ELF-1 (cell line): ENCODE measurements at regions not wholly inside any gene's neighbourhood (a gene's known extent, or its start where the extent isn't known, plus 50 kb on each side); places are given as distances from the start of the nearest gene placed in this dataset.
"Not testable (repeated sequence)": the region's sequence is repeated elsewhere in the genome, so short reads cannot be mapped to it uniquely, and the experiment has no call there.

ENCODE experiments used
- DNase-seq: peaks from one replicate; pipeline ENCODE4 v3.0.0-alpha.2; 2016; ENCODE audit warnings: low read depth, low spot score

DNA sequence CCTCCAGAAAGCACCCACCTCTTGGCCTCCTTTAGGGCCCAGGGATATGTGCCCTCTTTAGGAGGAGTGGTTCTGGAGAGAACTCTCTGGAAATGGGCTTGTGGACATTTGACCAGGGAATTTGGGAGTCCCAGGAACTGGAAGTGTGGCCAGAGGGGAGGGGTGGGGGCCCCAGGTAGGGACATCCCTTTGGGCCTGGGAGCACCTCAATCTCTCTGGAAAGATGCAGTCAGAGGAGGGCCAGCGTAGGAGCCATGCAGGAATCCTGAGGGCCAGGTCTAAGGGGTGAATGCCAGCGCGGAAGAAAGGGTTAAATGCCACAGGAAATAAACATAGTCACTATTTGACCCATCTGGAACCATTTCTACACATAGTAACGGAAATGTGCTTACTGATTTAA lies 50.3 kb upstream of the ITGA11 start:
- DNase-seq: no peak

DNA sequence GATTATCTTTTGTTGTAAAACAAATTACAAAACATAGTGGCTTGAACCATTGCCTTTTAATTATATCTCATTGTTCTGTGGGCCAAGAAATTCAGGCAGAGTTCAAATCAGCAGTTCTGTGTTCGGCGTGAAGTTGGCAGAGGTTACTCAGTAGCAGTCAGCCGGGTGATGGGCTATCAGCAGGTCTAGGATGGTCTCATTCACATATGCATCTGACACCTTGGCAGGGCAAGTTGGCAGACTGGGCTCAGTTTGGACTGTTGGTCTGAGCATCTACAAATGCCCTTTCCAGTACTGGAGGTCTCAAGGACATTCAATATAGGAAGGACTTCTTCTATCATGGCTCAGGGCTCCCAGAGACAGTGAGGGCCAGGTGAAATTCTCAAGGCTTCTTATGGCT lies 51.2 kb upstream of the ITGA11 start:
- DNase-seq: no peak

DNA sequence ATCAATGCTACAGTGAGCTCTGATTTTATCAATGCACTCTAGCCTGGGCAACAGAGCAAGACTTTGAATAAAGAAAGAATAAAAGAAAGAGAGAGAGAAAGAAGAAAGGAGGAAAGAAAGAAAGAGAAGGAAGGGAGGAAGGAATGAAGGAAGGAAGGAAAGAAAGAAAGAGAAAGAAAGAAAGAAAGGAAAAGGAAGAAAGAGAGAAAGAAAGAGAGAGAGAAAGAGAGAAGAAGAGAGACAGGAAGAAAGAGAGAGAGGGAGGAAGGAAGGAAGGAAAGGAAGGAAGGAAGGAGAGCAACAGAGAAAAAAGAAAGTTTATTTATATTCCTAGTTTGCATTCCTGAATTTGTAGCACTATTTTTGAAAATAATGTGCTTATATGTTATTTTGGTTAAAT lies 52.3 kb upstream of the ITGA11 start:
- DNase-seq: no peak

- DNase-seq: no peak
These were observed 52.9 kb upstream of the ITGA11 start for GRCh38 chr15:68484696-68485400.

GRCh38 chr15:68485721-68486360 lies 53.9 kb upstream of the ITGA11 start:
- DNase-seq: no peak

DNA sequence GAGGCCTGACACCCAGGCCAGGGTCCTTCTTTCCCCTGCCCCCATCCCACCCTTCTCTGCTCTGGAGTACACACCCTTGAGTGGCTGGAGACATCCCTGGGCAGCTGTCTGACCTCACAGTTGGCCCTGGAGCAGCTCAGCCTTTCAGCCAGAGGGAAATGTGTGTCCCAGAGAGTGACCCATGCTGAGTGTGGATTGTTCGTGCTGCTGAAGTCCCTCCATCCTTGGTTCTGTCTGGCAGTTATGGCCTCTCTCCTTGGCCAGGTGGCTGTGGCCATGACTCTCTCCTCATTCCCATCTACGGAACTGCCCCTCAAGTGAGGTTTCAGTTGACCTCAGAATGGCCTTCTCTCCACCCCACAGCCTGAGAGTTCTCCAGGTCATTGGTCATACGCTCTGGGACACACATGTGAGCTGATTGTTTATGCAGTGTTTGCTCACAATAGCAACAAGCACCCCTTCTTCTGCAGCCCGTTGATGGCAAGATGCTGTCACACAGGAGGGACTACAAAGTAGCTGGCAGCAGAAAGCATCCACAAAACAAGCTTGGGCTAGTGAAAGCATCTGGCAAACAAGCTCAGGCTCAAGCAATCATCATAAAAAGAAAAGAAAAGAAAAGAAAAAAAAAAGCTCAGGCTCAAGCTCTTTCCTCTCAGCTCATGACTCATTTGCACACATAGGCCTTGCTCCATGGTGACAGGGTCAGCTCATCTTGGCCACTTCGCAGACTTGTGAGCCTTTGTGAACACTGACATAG lies 55.3 kb upstream of the ITGA11 start:
- no peak for DNase-seq

DNA sequence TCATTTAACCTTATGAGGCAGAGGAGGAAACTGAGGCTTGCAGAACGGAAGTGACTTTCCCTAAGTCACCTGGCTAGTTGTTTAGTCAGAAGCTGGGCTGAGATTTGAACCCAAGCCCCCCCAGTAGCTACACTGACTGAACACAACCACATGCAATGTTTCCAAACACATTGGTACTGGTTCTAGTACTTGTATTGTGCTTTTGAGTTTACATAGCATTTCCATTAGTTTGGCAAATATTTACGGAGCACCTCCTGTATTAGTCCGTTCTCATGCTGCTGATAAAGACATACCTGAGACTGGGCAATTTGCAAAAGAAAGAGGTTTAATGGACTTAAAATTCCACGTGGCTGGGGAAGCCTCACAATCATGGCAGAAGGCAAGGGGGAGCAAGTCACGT lies 56.3 kb upstream of the ITGA11 start:
- no peak for DNase-seq

DNA sequence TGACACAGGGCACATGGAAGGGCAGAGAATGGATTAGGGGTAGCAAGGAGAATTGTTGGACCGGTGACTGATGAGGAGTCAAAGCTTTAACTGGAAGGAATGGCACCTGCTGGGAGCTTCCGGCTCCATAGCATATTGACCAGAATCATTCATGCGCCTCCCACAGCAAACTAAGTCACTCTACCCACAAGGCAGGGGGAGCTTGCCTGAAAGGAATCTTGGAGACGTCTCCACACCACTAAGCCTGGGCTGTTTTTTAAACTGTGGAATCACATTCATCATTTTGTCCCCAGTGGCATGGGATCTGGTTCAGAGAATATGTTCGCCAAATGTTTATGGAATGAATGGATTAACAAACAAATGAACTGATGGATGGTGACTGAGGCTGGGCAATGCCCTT lies 57.0 kb upstream of the ITGA11 start:
- DNase-seq: no peak

DNA sequence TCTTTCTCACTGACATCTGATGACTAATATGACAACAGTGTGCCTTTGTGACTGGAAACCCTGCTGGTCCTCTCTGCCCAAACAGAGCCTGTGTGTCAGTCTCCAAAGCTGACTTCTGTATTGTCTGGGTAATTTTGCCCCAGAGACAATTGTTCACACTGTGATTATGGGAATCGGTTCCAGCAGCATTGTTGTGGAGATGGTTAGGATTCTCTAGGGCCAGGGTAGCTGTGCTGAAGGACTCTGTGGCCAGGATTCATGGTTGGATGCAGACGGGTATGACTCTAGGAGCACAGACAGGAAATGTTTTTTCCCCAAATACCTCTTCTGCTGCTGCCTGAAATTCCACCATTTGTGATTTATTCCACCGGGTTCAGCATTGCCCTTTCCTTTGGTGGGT lies 57.5 kb upstream of the ITGA11 start:
- DNase-seq: no peak

DNA sequence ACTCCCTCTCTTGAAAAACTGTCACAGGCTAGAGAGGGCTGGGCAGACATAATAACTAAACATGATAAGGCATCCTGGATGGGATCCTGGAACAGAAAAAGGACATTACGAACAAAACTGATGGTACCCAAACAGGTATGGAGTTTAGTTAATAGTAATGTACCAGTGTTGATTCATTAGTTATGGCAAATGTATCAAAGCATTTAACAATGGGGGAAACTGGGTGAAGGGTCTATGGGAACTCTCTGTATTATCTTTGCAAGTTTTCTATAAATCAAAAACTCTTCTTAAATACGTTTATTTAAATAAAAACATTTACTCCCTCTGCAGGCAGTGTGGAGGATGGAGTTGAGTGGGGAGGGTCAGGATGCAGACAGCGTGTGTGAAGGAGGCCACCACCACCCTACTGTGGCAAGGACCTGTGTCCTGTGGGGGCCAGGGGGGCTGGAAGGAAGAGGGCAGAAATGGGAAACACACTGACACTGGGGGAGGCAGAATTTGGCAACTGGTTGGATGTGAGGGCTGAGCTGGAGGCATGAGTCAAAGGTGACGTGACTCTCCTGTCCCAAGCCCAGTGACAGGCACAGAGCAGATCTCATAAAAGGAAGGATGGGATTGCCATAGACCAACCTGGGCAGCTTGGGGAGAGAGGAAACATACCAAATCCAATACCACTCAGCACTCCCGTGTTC lies 59.6 kb upstream of the ITGA11 start:
- DNase-seq: no peak

DNA sequence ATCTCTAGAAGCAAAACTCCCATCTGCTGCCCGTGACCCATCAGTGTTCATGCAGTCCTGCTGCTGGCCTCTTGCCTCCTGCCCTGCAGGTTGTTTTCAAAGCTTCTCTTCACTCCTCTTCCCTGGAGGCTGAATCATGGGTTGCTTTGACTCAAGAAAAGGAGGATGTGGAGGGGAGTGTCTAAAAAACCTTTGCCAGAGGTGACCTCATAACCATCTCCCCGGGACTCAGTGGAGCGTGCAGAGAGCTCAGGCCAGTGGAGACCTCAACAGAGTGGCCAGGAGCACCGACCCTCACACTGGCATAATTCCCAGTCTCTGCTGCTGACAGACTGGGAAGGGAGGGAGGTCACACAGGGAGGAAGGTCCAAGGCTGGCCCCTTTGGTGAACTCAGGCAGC lies 60.9 kb upstream of the ITGA11 start:
- DNase-seq: no peak

DNA sequence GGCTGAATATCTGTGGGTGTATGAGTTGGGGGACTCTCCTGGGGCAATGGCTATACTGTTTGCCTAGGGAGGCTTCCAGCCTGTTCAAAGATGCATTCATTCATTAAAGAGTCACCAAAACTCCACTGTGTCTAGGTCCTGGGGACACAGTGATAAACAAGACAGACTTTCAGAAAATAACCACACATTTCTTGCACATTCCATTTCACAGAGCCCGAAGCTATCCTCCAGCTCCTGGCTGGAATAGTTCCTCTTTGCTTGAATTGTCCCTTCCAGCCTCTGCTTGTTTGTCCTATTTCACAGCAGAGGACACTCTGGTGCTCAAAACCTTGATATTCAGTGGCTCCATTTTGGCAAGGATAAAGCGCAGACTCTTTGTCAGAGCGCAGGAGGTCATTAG lies 61.7 kb upstream of the ITGA11 start:
- DNase-seq: no peak

- DNase-seq: no peak
These were observed 62.7 kb upstream of the ITGA11 start for GRCh38 chr15:68494573-68495110.

- DNase-seq: no peak
These were observed 63.4 kb upstream of the ITGA11 start for GRCh38 chr15:68495221-68495950.

GRCh38 chr15:68495981-68496705 lies 64.2 kb upstream of the ITGA11 start:
- DNase-seq: no peak

DNA sequence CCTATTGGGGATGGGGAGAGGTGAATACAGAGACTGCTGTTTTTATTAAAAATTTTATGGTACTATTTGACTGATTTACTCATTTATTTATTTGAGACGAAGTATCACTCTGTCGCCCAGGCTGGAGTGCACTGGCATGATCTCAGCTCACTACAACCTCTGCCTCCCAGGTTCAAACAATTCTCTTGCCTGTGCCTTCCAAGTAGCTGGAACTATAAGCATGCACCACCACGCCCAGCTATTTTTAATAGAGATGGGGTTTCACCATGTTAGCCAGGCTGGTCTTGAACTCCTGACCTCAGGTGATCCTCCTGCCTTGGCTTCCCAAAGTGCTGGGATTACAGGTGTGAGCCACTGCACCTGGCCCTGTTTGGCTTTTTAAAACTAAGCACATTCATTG lies 64.8 kb upstream of the ITGA11 start:
- not testable (repeated sequence) for DNase-seq

- DNase-seq: no peak
These were observed 65.4 kb upstream of the ITGA11 start for GRCh38 chr15:68497206-68497910.

DNA sequence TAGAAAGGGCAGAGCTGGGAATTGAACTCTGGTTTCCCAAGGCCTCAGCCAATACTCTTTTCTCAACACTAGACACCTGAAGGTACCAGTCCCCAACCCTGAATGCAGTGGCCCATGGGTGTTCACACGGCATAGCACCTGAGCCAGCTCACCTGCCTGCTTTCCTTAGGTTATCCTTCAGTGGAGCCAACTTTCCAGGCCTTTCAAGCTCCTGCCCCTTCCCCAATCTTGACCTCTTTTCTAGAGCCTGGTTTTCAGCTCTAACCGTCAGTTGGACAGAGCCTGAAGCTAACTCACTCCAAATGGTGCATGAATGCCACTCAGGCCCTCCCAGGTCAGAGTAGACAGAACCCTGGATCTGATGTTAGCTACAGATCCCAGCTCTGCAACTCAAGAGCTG lies 66.1 kb upstream of the ITGA11 start:
- DNase-seq: no peak

DNA sequence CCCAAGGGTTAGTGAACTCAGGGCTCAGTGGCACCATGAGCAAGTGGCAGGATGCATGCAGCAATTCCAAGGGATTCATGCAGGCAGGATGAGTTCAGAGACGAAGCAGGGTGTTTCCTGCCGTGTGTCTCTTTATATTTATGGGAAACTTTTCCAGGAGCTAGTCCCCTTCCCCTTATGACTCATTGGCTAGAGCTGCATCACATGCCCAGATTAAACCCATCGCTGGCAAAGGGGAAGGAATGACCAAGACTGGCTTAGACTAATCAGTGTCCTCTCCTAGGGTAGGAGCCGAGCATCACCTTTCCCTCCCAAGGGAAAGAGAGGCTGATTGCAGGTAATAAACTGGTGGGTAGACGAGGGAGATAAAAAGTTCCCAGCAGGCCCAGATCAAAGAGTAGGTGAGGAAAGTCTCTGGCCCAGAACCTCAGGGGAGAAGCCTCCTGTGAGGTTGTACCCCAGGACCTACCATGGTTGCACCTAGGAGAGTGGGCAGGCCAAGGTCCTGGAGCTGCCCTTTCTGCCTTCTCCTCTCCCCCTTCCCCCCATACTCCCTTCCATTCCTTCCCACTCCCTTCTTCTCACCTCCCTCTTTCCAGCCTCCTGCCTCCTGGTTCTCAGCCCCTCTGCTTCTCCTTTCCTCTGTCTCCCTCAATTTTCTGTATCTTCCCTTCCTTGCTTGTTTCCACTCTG lies 67.8 kb upstream of the ITGA11 start:
- no peak for DNase-seq
